K562 (cell line): ENCODE measurements at regions not wholly inside any gene's neighbourhood (a gene's known extent, or its start where the extent isn't known, plus 50 kb on each side); places are given as distances from the start of the nearest gene placed in this dataset.

ENCODE experiments used
- ATAC-seq: fragments of 200-7000 bp; cut with Tn5 transposase; 3 replicates; pipeline ENCODE4 v1.9.1; 2020; ENCODE audit warnings: moderate library complexity
- BruUV-seq: library from RNA; stranded (reverse); fragments of 400-500 nt; replicated peaks from 2 replicates; lab custom pipeline; 2021; lab: Mats Ljungman, UMichigan
- CTCF ChIA-PET: fragments of 300-600 bp; formaldehyde crosslinking; extraction: SDS; loops from one replicate; lab custom pipeline; 2021; ENCODE audit warnings: low intra/inter-chr PET ratio; lab: Yijun Ruan, JAX
- POLR2A ChIA-PET: fragments of 300-600, 350-650 bp; sonication (Branson Sonifier 250); formaldehyde crosslinking; extraction: SDS; loops from one replicate; lab custom pipeline; 2021; ENCODE audit warnings: antibody characterized with exemption, inconsistent platforms; lab: Yijun Ruan, JAX
- DNase-seq, 4 experiments: peaks; one replicate each; pipeline versions ENCODE4 v3.0.0 to v3.0.0-alpha.2; 2011 to 2018; ENCODE audit warnings: low spot score in 3 of 4, mixed read lengths in 3 of 4; ENCODE audit errors: extremely low read depth in 1 of 4
- FAIRE-seq: peaks from 2 replicates; lab custom pipeline; 2011; peaks lifted over from hg19 to GRCh38; lab: Jason Lieb, UNC
- H2AFZ ChIP-seq: 2 replicates; pipeline ENCODE4 v1.6.0; 2011; ENCODE audit warnings: low read depth, low read length, control low read depth, inconsistent platforms
- H3K27ac ChIP-seq: fragments of 200-600 bp; 3 replicates; pipeline ENCODE4 v1.8.0; 2011; ENCODE audit warnings: low read depth, mild to moderate bottlenecking, control low read depth, inconsistent platforms, low read length, moderate library complexity, mixed read lengths; ENCODE audit errors: extremely low read depth
- H3K27me3 ChIP-seq, 2 experiments: fragments of 300-600 bp in 1 of 2; 2 replicates in 1 of 2; 3 replicates in 1 of 2; pipeline versions ENCODE4 v1.6.0 to v1.8.0; 2011; ENCODE audit warnings: inconsistent platforms in 2 of 2, low read length in 2 of 2, mild to moderate bottlenecking in 1 of 2, mixed read lengths in 1 of 2, moderate library complexity in 1 of 2; ENCODE audit not compliant: control insufficient read depth in 2 of 2, insufficient read depth in 2 of 2
- H3K36me3 ChIP-seq: fragments of 300-600 bp; 3 replicates; pipeline ENCODE4 v1.8.0; 2011; ENCODE audit warnings: mild to moderate bottlenecking, low read length, inconsistent platforms; ENCODE audit not compliant: control insufficient read depth, insufficient read depth
- H3K4me1 ChIP-seq, 2 experiments: fragments of 200-600 bp in 1 of 2; replicated peaks in 1 of 2; 2 replicates in 1 of 2; 3 replicates in 1 of 2; pipeline versions ENCODE4 v1.5.1 to v1.8.0; 2011; ENCODE audit warnings: inconsistent platforms in 2 of 2, low read length in 2 of 2, mild to moderate bottlenecking in 1 of 2, mixed read lengths in 1 of 2, moderate library complexity in 1 of 2; ENCODE audit not compliant: control insufficient read depth in 2 of 2, insufficient read depth in 2 of 2
- H3K4me2 ChIP-seq: 2 replicates; pipeline ENCODE4 v1.6.1; 2011; ENCODE audit warnings: low read length, control low read depth, inconsistent platforms, mixed read lengths; ENCODE audit not compliant: insufficient read depth
- H3K4me3 ChIP-seq: fragments of 200-600 bp; sonication (generic), shearing (Covaris generic); 2 replicates; pipeline ENCODE4 v1.5.1; 2016; ENCODE audit warnings: control low read depth, inconsistent platforms
- H3K79me2 ChIP-seq: fragments of 200-600 bp; 3 replicates; pipeline ENCODE4 v1.8.0; 2011; ENCODE audit warnings: low read length, inconsistent platforms; ENCODE audit not compliant: control insufficient read depth, insufficient read depth
- H3K9ac ChIP-seq, 2 experiments: 2 replicates each; pipeline versions ENCODE4 v1.6.0 to v1.6.1; 2011; ENCODE audit warnings: low read depth in 2 of 2, low read length in 2 of 2, control low read depth in 1 of 2, inconsistent platforms in 1 of 2, mild to moderate bottlenecking in 1 of 2, mixed read lengths in 1 of 2; ENCODE audit not compliant: insufficient read depth in 1 of 2
- H3K9me1 ChIP-seq: one replicate; pipeline ENCODE4 v1.6.0; 2011; ENCODE audit warnings: inconsistent platforms, mild to moderate bottlenecking, low read length, moderate library complexity; ENCODE audit not compliant: control insufficient read depth, insufficient read depth
- H3K9me3 ChIP-seq: replicated peaks from 2 replicates; pipeline ENCODE4 v1.5.1; 2011; ENCODE audit warnings: low read depth, low read length, inconsistent platforms; ENCODE audit not compliant: control insufficient read depth, insufficient read depth
- H4K20me1 ChIP-seq: replicated peaks from 2 replicates; pipeline ENCODE4 v1.6.1; 2011; ENCODE audit warnings: low read length, inconsistent platforms, mixed read lengths; ENCODE audit not compliant: control insufficient read depth, insufficient read depth
- BRCA1 ChIP-seq, 2 experiments: fragments of 450-650 bp in 1 of 2; sonication (generic) in 1 of 2; formaldehyde crosslinking in 1 of 2; IDR thresholded peaks; 2 replicates each; pipeline versions ENCODE4 v1.5.0 to v1.6.1; 2017 to 2020; ENCODE audit warnings: mild to moderate bottlenecking in 1 of 2, missing genetic modification reagents in 1 of 2
- FOXP1 ChIP-seq: sonication (generic); formaldehyde crosslinking; IDR thresholded peaks from 2 replicates; pipeline ENCODE4 v1.8.0; 2022; ENCODE audit warnings: mild to moderate bottlenecking, missing genetic modification reagents
- GTF2B ChIP-seq: IDR thresholded peaks from 2 replicates; pipeline ENCODE4 v1.6.1; 2011; ENCODE audit not compliant: insufficient read length; ENCODE audit errors: extremely low read depth
- HSF4 ChIP-seq: fragments of 250-450 bp; sonication (Bioruptor Pico); IDR thresholded peaks from 2 replicates; pipeline ENCODE4 v2.1.2; 2022; ENCODE audit warnings: mild to moderate bottlenecking, moderate library complexity, borderline replicate concordance
- LCOR ChIP-seq: sonication (generic); formaldehyde crosslinking; IDR thresholded peaks from 2 replicates; pipeline ENCODE4 v1.8.0; 2022; ENCODE audit warnings: mild to moderate bottlenecking, missing genetic modification reagents
- MCM3 ChIP-seq: fragments of 450-650 bp; IDR thresholded peaks from 2 replicates; pipeline ENCODE4 v1.6.1; 2016
- MLLT1 ChIP-seq, 2 experiments: fragments of 450-650 bp; IDR thresholded peaks; 2 replicates each; pipeline ENCODE4 v1.6.1; 2016
- NFRKB ChIP-seq: fragments of 450-650 bp; IDR thresholded peaks from 2 replicates; pipeline ENCODE4 v1.6.1; 2016; ENCODE audit warnings: low read depth
- RREB1 ChIP-seq: fragments of 250-450 bp; sonication (Bioruptor Pico); IDR thresholded peaks from 2 replicates; pipeline ENCODE4 v1.4.0; 2020
- ZEB2 ChIP-seq: fragments of 450-650 bp; IDR thresholded peaks from 2 replicates; pipeline ENCODE4 v1.6.1; 2016
- ZFP1 ChIP-seq: fragments of 450-650 bp; formaldehyde crosslinking; IDR thresholded peaks from 2 replicates; pipeline ENCODE4 v1.4.0; 2020; ENCODE audit warnings: mild to moderate bottlenecking, mixed read lengths
- ZNF165 ChIP-seq: fragments of 250-450 bp; sonication (Bioruptor Pico); IDR thresholded peaks from 2 replicates; pipeline ENCODE4 v1.4.0; 2020; ENCODE audit warnings: borderline replicate concordance
- ZNF184 ChIP-seq: sonication (generic); formaldehyde crosslinking; IDR thresholded peaks from 2 replicates; pipeline ENCODE4 v1.5.0; 2020; ENCODE audit warnings: missing genetic modification reagents
- ZNF282 ChIP-seq: sonication (generic); formaldehyde crosslinking; IDR thresholded peaks from 2 replicates; pipeline ENCODE4 v1.8.1; 2023; ENCODE audit warnings: missing genetic modification reagents
- ZNF511 ChIP-seq: sonication (generic); formaldehyde crosslinking; IDR thresholded peaks from 2 replicates; pipeline ENCODE4 v1.8.0; 2022; ENCODE audit warnings: mild to moderate bottlenecking, missing genetic modification reagents
- in situ Hi-C: fragments of 300-500 bp; cut with MboI; formaldehyde crosslinking; loops from 4 replicates; pipeline ENCODE4 v1.15.0; 2018; ENCODE audit warnings: inconsistent platforms, mixed read lengths
- intact Hi-C: fragments of 100-400 bp; cut with micrococcal nuclease; formaldehyde crosslinking; loops from 2 replicates; pipeline ENCODE4 v1.14.2; 2022

GRCh38 chr1:102071451-102071850 lies 74.7 kb upstream of the OLFM3 start:
- no peak for FAIRE-seq
- no peak for ATAC-seq
- H2AFZ ChIP-seq, result no peak overlapping the region

More at GRCh38 chr1:102071451-102071850, 74.7 kb upstream of the OLFM3 start:
- no peak for DNase-seq
- no peak overlapping the region for H3K27ac ChIP-seq
- intact Hi-C loops (no loop called here), in situ Hi-C loops (no loop called here)
- H3K9ac ChIP-seq, result no peak overlapping the region
- no peaks in the 10 kb centered on the region for H3K9me3 ChIP-seq
- no peaks in the 10 kb centered on the region for H4K20me1 ChIP-seq
- no peak overlapping the region for H3K4me2 ChIP-seq
- CTCF ChIA-PET, result no interaction called here
- no peak for TF ChIP-seq ZEB2
- no peak for TF ChIP-seq ZNF184 (CRISPR knock-in tag)
- no peak for TF ChIP-seq BRCA1 (IDR thresholded peaks at IDR 0.05)
- no peak for TF ChIP-seq BRCA1 (CRISPR knock-in tag; IDR thresholded peaks at IDR 0.05)
- no peak for TF ChIP-seq LCOR (CRISPR knock-in tag)
- no peak for TF ChIP-seq ZNF282
- no peak for TF ChIP-seq HSF4 (CRISPR knock-in tag)
- no peak for TF ChIP-seq ZNF165 (CRISPR knock-in tag)
- TF ChIP-seq ZFP1, result no peak
- no peak for TF ChIP-seq MCM3
- no peak for TF ChIP-seq ZNF511
- no peak for TF ChIP-seq MLLT1 (IDR thresholded peaks at IDR 0.05)
- no peak for TF ChIP-seq NFRKB
- TF ChIP-seq FOXP1 (CRISPR knock-in tag), result no peak
- TF ChIP-seq RREB1, result no peak
- TF ChIP-seq GTF2B, result no peak
- no peaks in the 10 kb centered on the region for H3K4me1 ChIP-seq
- H3K4me3 ChIP-seq, result no peak overlapping the region
- no peaks in the 10 kb centered on the region for H3K9me1 ChIP-seq
- no peaks in the 10 kb centered on the region for H3K36me3 ChIP-seq
- BruUV-seq, result no TSS peak
- no peaks in the 10 kb centered on the region for H3K79me2 ChIP-seq
- no peaks in the 10 kb centered on the region for H3K27me3 ChIP-seq
- POLR2A ChIA-PET, result no interaction called here
